ENCODE measurements at regions not wholly inside any gene's neighbourhood (a gene's known extent, or its start where the extent isn't known, plus 50 kb on each side); places are given as distances from the start of the nearest gene placed in this dataset.

- DNase-seq (ENCODE audit: low read depth): no peak
- no peak overlapping the region for H3K4me3 ChIP-seq (ENCODE audit: low read depth, low read length)
- TF ChIP-seq CTCF (conservative IDR thresholded peaks at IDR 0.05; ENCODE audit: low read depth, low read length): no peak
Measured at GRCh38 chr10:7029672-7030071, 381.2 kb downstream of the SFMBT2 start.

GRCh38 chr10:7028809-7029166 lies 382.0 kb downstream of the SFMBT2 start:
- no peak for TF ChIP-seq CTCF (conservative IDR thresholded peaks at IDR 0.05; ENCODE audit: low read depth, low read length)
- H3K4me3 ChIP-seq (ENCODE audit: low read depth, low read length): no peak overlapping the region
- DNase-seq (ENCODE audit: low read depth): no peak

DNA sequence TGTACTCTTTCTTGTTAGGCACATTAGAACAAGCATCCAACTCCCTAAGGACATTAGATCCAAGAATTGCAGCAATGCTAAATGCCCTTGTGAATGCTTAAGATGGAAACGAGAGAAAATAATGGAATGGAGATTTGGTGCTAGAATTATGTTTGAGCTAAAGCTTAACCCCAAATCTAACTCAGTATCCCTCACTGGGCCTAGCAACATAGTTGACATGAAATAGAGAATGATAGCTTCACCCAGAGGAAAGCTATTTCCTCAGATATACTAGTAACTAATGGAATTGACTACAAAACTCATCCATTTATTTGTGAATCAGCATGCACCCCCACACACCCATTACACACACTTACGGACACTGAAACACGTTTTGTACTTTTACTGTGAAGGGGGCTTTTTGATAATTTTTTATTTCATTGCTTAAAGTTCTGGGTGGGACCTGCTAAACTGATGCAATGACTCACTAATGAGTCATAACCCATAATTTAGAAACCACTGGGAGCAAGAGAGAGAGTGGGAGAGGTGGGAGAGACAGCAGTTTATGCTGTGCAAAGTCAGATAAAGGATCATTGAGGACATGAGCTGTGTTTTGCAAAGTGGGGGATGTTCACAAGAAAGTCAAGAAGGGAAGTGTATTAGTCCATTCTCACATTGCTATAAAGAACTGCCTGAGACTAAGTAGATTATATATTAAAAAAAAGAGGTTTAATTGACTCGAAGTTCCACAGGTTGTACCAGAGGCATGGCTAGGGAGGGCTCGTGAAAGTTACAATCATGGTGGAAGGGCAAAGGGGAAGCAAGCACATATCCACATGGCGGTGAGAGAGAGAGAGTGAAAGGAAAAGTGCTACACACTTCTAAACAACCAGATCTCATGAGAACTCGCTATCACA lies 382.7 kb downstream of the SFMBT2 start:
- TF ChIP-seq CTCF (conservative IDR thresholded peaks at IDR 0.05; ENCODE audit: low read depth, low read length): no peak
- no peak for DNase-seq (ENCODE audit: low read depth)
- H3K4me3 ChIP-seq (ENCODE audit: low read depth, low read length): no peak overlapping the region

GRCh38 chr10:7027237-7027912 lies 383.5 kb downstream of the SFMBT2 start:
- DNase-seq (ENCODE audit: low read depth): no peak
- H3K4me3 ChIP-seq (ENCODE audit: low read depth, low read length): no peak overlapping the region
- TF ChIP-seq CTCF (conservative IDR thresholded peaks at IDR 0.05; ENCODE audit: low read depth, low read length): no peak

DNA sequence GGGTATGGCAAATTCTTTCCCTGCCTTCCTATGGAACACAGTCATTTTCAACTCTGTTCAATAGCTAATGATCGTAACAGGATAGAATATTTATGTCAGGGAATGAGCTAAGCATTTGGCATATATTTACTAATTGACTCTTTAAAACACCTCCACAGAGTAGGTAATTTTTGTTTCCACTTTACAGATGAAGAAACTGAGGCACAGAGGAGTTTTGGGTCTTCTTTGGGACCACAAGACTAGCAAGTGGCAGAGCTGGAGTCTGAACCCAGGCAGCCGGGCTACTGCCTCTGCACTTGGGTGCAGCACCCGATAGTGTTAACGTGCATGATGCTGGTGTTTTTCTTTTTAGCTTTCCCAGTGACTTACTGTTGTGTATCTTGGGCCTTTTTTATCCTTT lies 384.0 kb downstream of the SFMBT2 start:
- no peak for TF ChIP-seq CTCF (conservative IDR thresholded peaks at IDR 0.05; ENCODE audit: low read depth, low read length)
- H3K4me3 ChIP-seq (ENCODE audit: low read depth, low read length): no peak overlapping the region
- DNase-seq (ENCODE audit: low read depth): no peak

DNA sequence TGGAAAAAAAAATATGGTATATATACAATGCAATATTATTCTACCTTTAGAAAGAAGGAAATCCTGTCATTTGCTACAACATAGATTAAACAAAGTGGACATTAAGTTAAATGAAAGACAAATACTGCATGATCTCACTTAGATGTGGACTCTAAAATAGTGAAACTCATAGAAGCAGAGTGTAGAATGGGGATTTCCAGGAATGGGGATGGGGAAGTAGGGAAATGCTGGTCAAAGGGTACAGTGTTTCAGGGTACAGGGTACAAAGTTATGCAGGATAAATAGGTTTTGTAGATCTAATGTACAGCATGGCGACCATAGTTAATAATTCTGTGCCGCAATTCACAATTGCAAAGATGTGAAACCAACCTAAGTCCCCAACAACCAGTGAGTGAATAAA lies 385.5 kb downstream of the SFMBT2 start:
- no peak for DNase-seq (ENCODE audit: low read depth)
- no peak for TF ChIP-seq CTCF (conservative IDR thresholded peaks at IDR 0.05; ENCODE audit: low read depth, low read length)
- no peak overlapping the region for H3K4me3 ChIP-seq (ENCODE audit: low read depth, low read length)
